T-cell (primary cell): ENCODE measurements at regions not wholly inside any gene's neighbourhood (a gene's known extent, or its start where the extent isn't known, plus 50 kb on each side); places are given as distances from the start of the nearest gene placed in this dataset.

ENCODE experiments used
- ATAC-seq, 4 experiments: fragments of 200-7000 bp in 3 of 4; fragments of 150-1000 bp in 1 of 4; cut with Tn5 transposase; replicated peaks in 1 of 4; 1 replicate in 3 of 4; 2 replicates in 1 of 4; pipeline ENCODE4 v1.10.0; 2021; ENCODE audit warnings: moderate library complexity in 3 of 4, mild to moderate bottlenecking in 2 of 4, moderate number of reproducible peaks in 1 of 4
- CTCF ChIA-PET, 2 donors: fragments of 300-600 bp; sonication (Branson Sonifier 250); formaldehyde crosslinking; loops; one replicate each; lab custom pipeline; 2022; ENCODE audit warnings: antibody characterized with exemption in 2 of 2; lab: Charles Lee
- POLR2A ChIA-PET, 2 donors: fragments of 300-600 bp; sonication (Branson Sonifier 250); formaldehyde crosslinking; loops; one replicate each; lab custom pipeline; 2022; ENCODE audit warnings: antibody characterized with exemption in 2 of 2; lab: Charles Lee
- DNase-seq, 35 experiments: peaks; one replicate each; pipeline versions ENCODE4 v3.0.0 to v3.0.0-alpha.2; 2013 to 2023
- H3K27ac ChIP-seq: one replicate; pipeline ENCODE4 v1.5.1; 2013; ENCODE audit warnings: low read length
- H3K27me3 ChIP-seq, 2 experiments: replicated peaks in 1 of 2; 1 replicate in 1 of 2; 2 replicates in 1 of 2; pipeline versions ENCODE4 v1.6.1 to v1.7.0; 2013; ENCODE audit warnings: low read length in 1 of 2, mixed read lengths in 1 of 2; ENCODE audit not compliant: control insufficient read depth in 2 of 2, insufficient read depth in 2 of 2; ENCODE audit errors: extremely low read depth in 1 of 2
- H3K36me3 ChIP-seq, 2 donors: 1 replicate in 1 of 2; 2 replicates in 1 of 2; pipeline versions ENCODE4 v1.6.1 to v1.7.0; 2013; ENCODE audit warnings: low read length in 1 of 2; ENCODE audit not compliant: control insufficient read depth in 2 of 2, insufficient read depth in 1 of 2; ENCODE audit errors: extremely low read depth in 1 of 2
- H3K4me1 ChIP-seq, 2 experiments: 1 replicate in 1 of 2; 2 replicates in 1 of 2; pipeline versions ENCODE4 v1.6.1 to v1.7.0; 2013; ENCODE audit warnings: low read length in 2 of 2, mixed read lengths in 1 of 2; ENCODE audit not compliant: insufficient read depth in 2 of 2, control insufficient read depth in 1 of 2; ENCODE audit errors: extremely low read depth in 1 of 2
- H3K4me3 ChIP-seq, 2 donors: 1 replicate in 1 of 2; 2 replicates in 1 of 2; pipeline versions ENCODE4 v1.5.1 to v1.7.0; 2013; ENCODE audit warnings: mild to moderate bottlenecking in 2 of 2, low read length in 1 of 2, moderate library complexity in 1 of 2; ENCODE audit not compliant: control insufficient read depth in 1 of 2; ENCODE audit errors: extremely low read depth in 1 of 2
- H3K9me3 ChIP-seq: 2 replicates; pipeline ENCODE4 v1.7.0; 2013
- H3K27ac Mint-ChIP-seq, 2 donors: one replicate each; pipeline ENCODE4 v1.8.0; 2020 to 2021; ENCODE audit warnings: mild to moderate bottlenecking in 2 of 2, mixed read lengths in 2 of 2
- H3K27me3 Mint-ChIP-seq, 2 donors: one replicate each; pipeline ENCODE4 v1.8.0; 2021 to 2022; ENCODE audit warnings: mixed read lengths in 2 of 2
- H3K36me3 Mint-ChIP-seq: one replicate; pipeline ENCODE4 v1.8.0; 2021; ENCODE audit warnings: mixed read lengths
- H3K4me1 Mint-ChIP-seq, 3 donors: one replicate each; pipeline ENCODE4 v1.8.0; 2020 to 2022; ENCODE audit warnings: mixed read lengths in 3 of 3, mild to moderate bottlenecking in 1 of 3
- H3K4me3 Mint-ChIP-seq, 3 donors: one replicate each; pipeline ENCODE4 v1.8.0; 2020 to 2022; ENCODE audit warnings: mild to moderate bottlenecking in 3 of 3, mixed read lengths in 3 of 3, moderate library complexity in 3 of 3
- H3K9me3 Mint-ChIP-seq, 3 donors: one replicate each; pipeline ENCODE4 v1.8.0; 2020 to 2022; ENCODE audit warnings: mixed read lengths in 3 of 3
- WGBS: methylation state at CpG from one replicate; pipeline ENCODE4 v1.1.5; 2013; ENCODE audit warnings: missing lambda C conversion rate; ENCODE audit not compliant: insufficient coverage; 5-methylcytosine and 5-hydroxymethylcytosine counted together

DNA sequence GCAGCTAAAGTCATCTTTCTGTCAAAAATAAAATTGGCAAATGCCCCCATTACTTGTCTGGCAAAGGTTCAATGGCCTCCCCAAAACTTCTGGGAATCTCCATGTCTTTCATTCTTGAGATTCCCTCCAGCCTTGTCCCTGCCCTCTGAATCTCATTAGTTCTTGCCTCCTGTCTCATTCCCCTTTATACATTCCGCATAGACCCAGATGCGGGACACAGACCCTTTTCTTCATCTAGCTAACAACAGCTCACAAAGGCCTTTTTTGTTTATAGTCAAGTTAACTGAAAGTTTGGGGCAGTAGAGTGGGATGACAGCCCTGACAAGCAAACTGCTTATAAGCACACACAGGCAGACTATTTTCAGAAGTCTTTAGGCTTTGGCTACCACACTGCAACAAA, 306.1 kb upstream of the FAM241A start:
- Mint-ChIP-seq H3K27me3 (peaks cover 0 to 3% of the 10 kb centered on the region in 2 donors), H3K4me3 (no peak overlapping the region), H3K27ac (no peak overlapping the region), H3K4me1 (no peaks in the 10 kb centered on the region), H3K36me3 (no peaks in the 10 kb centered on the region), H3K9me3 (peaks cover 4 to 7% (median 5%) of the 10 kb centered on the region in 3 donors)
- no peak for ATAC-seq
- H3K27ac ChIP-seq, result no peak overlapping the region
- POLR2A ChIA-PET, result no interaction called here
- no peaks in the 10 kb centered on the region for H3K36me3 ChIP-seq
- no peaks in the 10 kb centered on the region for H3K9me3 ChIP-seq
- DNase-seq, result no peak
- no peak overlapping the region for H3K4me3 ChIP-seq
- CTCF ChIA-PET, result no interaction called here
- no peaks in the 10 kb centered on the region for H3K27me3 ChIP-seq
- no CpG with 5 or more reads among the region's 2 CpGs for WGBS
- no peaks in the 10 kb centered on the region for H3K4me1 ChIP-seq

DNA sequence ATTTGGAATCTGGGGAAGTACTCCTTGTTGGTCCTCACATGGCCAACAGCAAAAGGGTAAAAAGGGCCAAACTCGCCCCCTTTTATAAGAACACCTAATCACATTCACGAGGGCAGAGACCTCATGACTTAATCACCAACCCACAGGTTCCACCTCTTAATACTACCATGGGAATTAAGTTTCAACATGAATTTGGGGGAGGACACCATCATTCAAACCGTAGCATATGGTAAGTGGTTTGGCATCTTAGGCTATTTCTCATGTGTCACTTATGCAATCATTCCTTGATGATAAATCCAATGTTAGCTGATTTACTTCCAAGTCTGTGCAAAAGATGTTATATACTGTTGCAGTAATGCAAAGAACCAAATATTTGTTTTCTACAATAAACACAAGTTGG, 302.9 kb upstream of the FAM241A start:
- H3K4me3 ChIP-seq, result no peak overlapping the region
- H3K4me3 Mint-ChIP-seq, result no peak overlapping the region
- no peak for ATAC-seq

DNA sequence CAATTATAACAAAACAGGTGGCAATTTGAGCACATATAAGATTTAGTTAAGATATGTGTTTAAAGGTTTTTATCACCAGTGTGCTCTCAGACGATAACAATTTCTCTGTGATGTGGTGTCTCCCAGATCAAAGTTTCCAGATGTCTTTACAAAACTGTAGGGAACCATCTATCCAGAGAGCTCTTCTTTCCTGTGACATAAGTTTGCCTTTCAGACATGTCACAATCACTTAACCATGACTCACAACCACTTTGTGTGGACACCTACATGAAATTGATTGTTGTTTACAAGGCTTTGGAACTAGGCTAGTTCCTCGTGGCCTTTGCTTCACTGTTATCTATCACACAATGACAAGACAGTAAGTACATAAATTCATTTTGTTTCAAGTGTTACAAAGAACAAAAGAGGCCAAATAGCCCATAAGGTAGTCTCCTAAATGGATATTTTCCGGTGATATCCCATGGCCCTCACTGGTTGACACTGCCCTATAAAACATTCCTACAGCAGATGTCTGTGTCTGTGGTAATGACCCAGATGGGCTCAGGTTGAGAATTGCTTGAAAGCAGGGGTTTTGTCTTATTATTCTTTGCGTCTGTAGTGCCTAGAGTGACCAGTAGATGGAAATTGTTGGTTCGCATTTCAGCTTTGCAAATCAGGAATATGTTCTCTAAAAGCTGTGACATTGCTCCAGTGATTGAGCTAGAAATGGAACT, 297.8 kb upstream of the FAM241A start:
- H3K36me3 Mint-ChIP-seq, result no peaks in the 10 kb centered on the region
- WGBS, result 93% methylated on average over 2 of the region's 5 CpGs

More for the DNA sequence above, 302.9 kb upstream of the FAM241A start:
- WGBS, result no CpG with 5 or more reads among the region's 3 CpGs
- Mint-ChIP-seq H3K36me3 (no peaks in the 10 kb centered on the region), H3K27me3 (peaks cover 0 to 3% of the 10 kb centered on the region in 2 donors), H3K27ac (no peak overlapping the region), H3K9me3 (peaks cover 0 to 11% (median 4%) of the 10 kb centered on the region in 3 donors), H3K4me1 (no peaks in the 10 kb centered on the region)
- Histone ChIP-seq H3K9me3 (no peaks in the 10 kb centered on the region), H3K4me1 (no peaks in the 10 kb centered on the region), H3K27me3 (no peaks in the 10 kb centered on the region), H3K36me3 (no peaks in the 10 kb centered on the region), H3K27ac (no peak overlapping the region)
- no peak for DNase-seq
- CTCF ChIA-PET, result no interaction called here
- POLR2A ChIA-PET, result no interaction called here

DNA sequence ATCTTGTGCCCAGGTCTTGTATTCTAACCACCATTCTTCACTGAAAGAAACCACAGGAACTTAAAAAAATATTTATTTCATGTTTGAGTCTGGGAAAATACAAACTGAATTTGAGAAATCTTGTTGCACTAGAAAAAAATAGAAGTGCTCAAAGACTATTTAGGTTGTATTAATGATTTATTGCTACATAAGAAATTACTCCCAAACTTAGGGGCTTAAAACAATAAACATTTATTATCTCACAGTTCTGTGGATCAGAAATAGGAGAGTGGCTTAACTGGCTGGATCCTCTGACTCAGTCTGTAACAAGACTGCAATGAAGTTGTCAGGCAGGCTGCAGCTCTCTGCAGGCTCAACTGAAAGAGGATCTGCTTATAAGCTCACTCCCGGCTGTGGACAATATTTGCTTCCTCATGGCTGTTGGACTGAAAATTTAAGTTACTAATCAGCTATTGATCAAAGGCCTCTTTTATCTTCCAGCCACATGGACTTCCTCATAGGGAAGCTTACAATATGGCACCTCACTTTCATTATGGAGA, 295.4 kb upstream of the FAM241A start:
- H3K27ac ChIP-seq, result no peak overlapping the region
- CTCF ChIA-PET, result no interaction called here
- no peaks in the 10 kb centered on the region for H3K36me3 ChIP-seq
- POLR2A ChIA-PET, result no interaction called here
- H3K27ac Mint-ChIP-seq, result no peak overlapping the region
- H3K9me3 ChIP-seq, result no peaks in the 10 kb centered on the region
- H3K27me3 Mint-ChIP-seq, result no peaks in the 10 kb centered on the region
- H3K27me3 ChIP-seq, result no peaks in the 10 kb centered on the region
- ATAC-seq (no peak), DNase-seq (no peak)
- H3K4me3 ChIP-seq, result no peak overlapping the region
- no CpG with 5 or more reads among the region's 1 CpG for WGBS
- no peaks in the 10 kb centered on the region for H3K4me1 Mint-ChIP-seq
- peaks cover 0 to 4% (median 2%) of the 10 kb centered on the region in 3 donors for H3K9me3 Mint-ChIP-seq
- H3K4me3 Mint-ChIP-seq, result no peak overlapping the region
- no peaks in the 10 kb centered on the region for H3K36me3 Mint-ChIP-seq
- peaks cover 0 to 2% of the 10 kb centered on the region in 2 experiments for H3K4me1 ChIP-seq

More for the DNA sequence above, 297.8 kb upstream of the FAM241A start:
- no peak overlapping the region for H3K4me3 ChIP-seq
- DNase-seq (no peak), ATAC-seq (no peak)
- ChIA-PET POLR2A (no interaction called here), CTCF (no interaction called here)
- Mint-ChIP-seq H3K27me3 (no peaks in the 10 kb centered on the region), H3K4me3 (no peak overlapping the region), H3K4me1 (no peaks in the 10 kb centered on the region), H3K27ac (no peak overlapping the region), H3K9me3 (peaks cover 0 to 4% (median 3%) of the 10 kb centered on the region in 3 donors)
- no peaks in the 10 kb centered on the region for H3K9me3 ChIP-seq
- H3K27me3 ChIP-seq, result no peaks in the 10 kb centered on the region
- H3K27ac ChIP-seq, result no peak overlapping the region
- H3K36me3 ChIP-seq, result no peaks in the 10 kb centered on the region
- no peaks in the 10 kb centered on the region for H3K4me1 ChIP-seq

DNA sequence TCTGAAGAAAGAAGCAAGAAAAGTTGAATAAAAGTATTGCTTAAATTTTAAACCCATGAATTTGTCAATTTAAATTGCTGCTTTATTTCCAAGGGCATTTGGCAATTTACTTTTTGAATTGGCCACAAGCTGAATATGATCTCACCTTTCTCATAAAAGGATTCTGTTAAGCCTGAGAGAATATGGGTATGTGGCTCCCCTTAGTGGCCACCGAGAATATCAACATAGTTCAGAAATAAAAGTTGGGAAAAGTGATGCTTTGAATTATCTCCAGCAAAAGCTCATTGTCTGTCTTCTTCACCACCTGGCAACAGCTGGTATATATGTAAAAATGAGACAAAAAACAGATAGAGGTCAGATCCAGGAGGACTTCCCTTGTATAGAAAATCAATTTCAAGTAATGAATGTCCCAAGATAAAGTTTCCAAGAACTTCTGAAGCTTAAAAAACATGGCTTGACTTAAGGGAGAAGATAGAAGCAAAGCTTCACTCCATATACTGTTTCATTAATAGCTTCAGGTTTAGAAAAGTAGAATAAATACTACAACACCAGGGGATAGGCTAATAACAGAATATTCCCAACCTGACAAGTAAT, 290.7 kb upstream of the FAM241A start:
- Histone ChIP-seq H3K27ac (no peak overlapping the region), H3K4me1 (peaks cover 0 to 2% of the 10 kb centered on the region in 2 experiments), H3K27me3 (no peaks in the 10 kb centered on the region), H3K4me3 (no peak overlapping the region), H3K36me3 (no peaks in the 10 kb centered on the region), H3K9me3 (no peaks in the 10 kb centered on the region)
- H3K27ac Mint-ChIP-seq, result no peak overlapping the region
- no peaks in the 10 kb centered on the region for H3K27me3 Mint-ChIP-seq
- no peaks in the 10 kb centered on the region for H3K36me3 Mint-ChIP-seq
- DNase-seq, result no peak
- ChIA-PET POLR2A (no interaction called here), CTCF (interaction anchor here in 1 of 2 donors (1.3 kb wide), 1 partner anchor 83 kb away, joined by 3 read pairs; no protein-coding TSS in a partner anchor)
- H3K4me1 Mint-ChIP-seq, result no peaks in the 10 kb centered on the region
- no peak overlapping the region for H3K4me3 Mint-ChIP-seq
- no CpG with 5 or more reads among the region's 1 CpG for WGBS
- H3K9me3 Mint-ChIP-seq, result peaks cover 0 to 2% (median 0%) of the 10 kb centered on the region in 3 donors
- no peak for ATAC-seq

DNA sequence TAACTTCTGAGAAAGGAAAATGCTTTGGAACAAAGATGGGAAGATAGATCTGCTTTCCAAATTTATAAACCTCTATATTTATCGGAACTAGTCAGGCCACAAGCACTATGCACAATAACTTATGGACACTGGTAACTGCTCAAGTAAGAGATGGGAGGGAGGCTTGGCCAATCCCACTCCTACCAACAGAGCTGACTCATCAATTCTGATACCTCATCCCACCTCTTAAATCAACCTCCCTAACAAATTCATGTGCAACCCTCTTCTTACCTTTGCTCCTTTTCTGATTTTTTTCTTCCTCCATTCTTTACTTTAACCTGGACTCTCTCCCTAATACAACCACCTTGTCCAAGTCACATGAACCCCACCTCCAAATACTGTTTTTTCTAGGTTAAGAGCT, 289.9 kb upstream of the FAM241A start:
- H3K27ac Mint-ChIP-seq, result no peak overlapping the region
- POLR2A ChIA-PET, result no interaction called here
- H3K27me3 Mint-ChIP-seq, result no peaks in the 10 kb centered on the region
- no CpG with 5 or more reads among the region's 1 CpG for WGBS
- H3K9me3 Mint-ChIP-seq, result peaks cover 0 to 2% (median 0%) of the 10 kb centered on the region in 3 donors
- H3K4me3 Mint-ChIP-seq, result no peak overlapping the region
- no peaks in the 10 kb centered on the region for H3K36me3 Mint-ChIP-seq
- no peaks in the 10 kb centered on the region for H3K9me3 ChIP-seq
- no peak for ATAC-seq
- no peak overlapping the region for H3K4me3 ChIP-seq
- no peak overlapping the region for H3K27ac ChIP-seq
- no peak for DNase-seq
- H3K4me1 ChIP-seq, result peaks cover 0 to 2% of the 10 kb centered on the region in 2 experiments
- CTCF ChIA-PET, result interaction anchor here in 1 of 2 donors (1.3 kb wide), 1 partner anchor 82 kb away, joined by 3 read pairs; no protein-coding TSS in a partner anchor
- no peaks in the 10 kb centered on the region for H3K27me3 ChIP-seq
- H3K36me3 ChIP-seq, result no peaks in the 10 kb centered on the region
- no peaks in the 10 kb centered on the region for H3K4me1 Mint-ChIP-seq
